ENCODE measurements at regions not wholly inside any gene's neighbourhood (a gene's known extent, or its start where the extent isn't known, plus 50 kb on each side); places are given as distances from the start of the nearest gene placed in this dataset.

DNA sequence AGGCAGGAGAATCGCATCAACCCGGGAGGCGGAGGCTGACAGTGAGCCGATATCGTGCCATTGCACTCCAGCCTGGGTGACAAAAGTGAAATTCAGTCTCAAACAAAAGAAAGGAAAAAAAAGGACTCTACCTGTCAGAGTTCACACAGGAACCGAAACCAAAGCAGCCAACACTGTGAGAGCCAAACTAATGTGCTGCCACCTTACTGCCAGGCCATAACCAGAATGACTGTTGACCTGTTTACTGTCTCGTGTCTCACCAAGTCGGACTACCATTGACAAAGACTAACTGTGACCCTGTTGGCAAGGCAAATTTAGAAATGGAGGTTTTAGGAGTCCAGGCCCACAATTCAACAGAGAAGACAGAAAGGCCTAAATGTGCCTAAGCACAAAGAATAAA lies 112.4 kb downstream of the ANXA2R start:
- Mint-ChIP-seq H3K4me1 (no peaks in the 10 kb centered on the region), H3K36me3 (ENCODE audit: low read depth) (peaks cover 15% of the 10 kb centered on the region; the same call in 2 of the 3 replicates), H3K27ac (no peak overlapping the region), H3K27me3 (ENCODE audit: insufficient read depth, low read depth, poor library complexity) (peaks cover 7% of the 10 kb centered on the region), H3K9me3 (peaks cover 32% of the 10 kb centered on the region), H3K4me3 (no peak overlapping the region)
- no peaks in the 10 kb centered on the region for H3K4me1 ChIP-seq (ENCODE audit: insufficient read depth)
- no peak overlapping the region for H2AFZ ChIP-seq
- no peaks in the 10 kb centered on the region for H3K79me2 ChIP-seq (replicated peaks; ENCODE audit: insufficient read depth)
- no peak for TF ChIP-seq ZNF114 (CRISPR knock-in tag; IDR thresholded peaks at IDR 0.05)
- ATAC-seq (no peak), DNase-seq (ENCODE audit: low spot score) (no peak)
- H3K27me3 ChIP-seq (ENCODE audit: insufficient read depth) = no peaks in the 10 kb centered on the region
- H3K4me2 ChIP-seq = no peak overlapping the region
- no peak overlapping the region for H3K27ac ChIP-seq (ENCODE audit: low read depth)
- H3K4me3 ChIP-seq = no peak overlapping the region
- H3K36me3 ChIP-seq (ENCODE audit: insufficient read depth) = peaks cover 5% of the 10 kb centered on the region; the same call in 1 of the 2 replicates
- no peaks in the 10 kb centered on the region for H4K20me1 ChIP-seq (replicated peaks; ENCODE audit: insufficient read depth)
- H3K9me2 ChIP-seq (ENCODE audit: insufficient read depth) = no peaks in the 10 kb centered on the region; the same call in 1 of the 2 replicates
- H3F3A ChIP-seq (replicated peaks; ENCODE audit: low read depth) = no peaks in the 10 kb centered on the region

DNA sequence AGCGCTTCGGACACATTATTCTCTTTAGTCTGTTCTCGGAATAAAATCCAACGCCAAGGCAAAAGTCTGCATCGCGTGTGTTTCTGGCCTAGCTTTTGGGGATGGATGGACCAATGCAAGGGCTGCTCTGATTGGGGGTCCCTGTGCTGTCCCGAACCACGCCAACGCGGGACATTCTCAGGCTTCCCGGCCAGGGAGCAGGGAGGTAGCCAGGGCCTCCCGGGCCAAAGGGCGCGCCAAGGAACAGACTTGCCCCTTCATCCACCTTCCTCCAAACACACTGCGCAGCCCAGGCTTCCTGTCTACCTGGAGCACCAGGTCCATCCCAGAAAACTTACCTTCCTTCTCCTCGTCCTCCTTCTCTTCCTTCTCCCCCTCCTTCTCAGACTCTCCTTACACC lies 113.0 kb upstream of the SELENOP start:
- Mint-ChIP-seq H3K4me1 (no peaks in the 10 kb centered on the region), H3K27ac (no peak overlapping the region), H3K9me3 (peaks cover 8% of the 10 kb centered on the region; the same call in 2 of the 3 replicates), H3K4me3 (no peak overlapping the region), H3K36me3 (ENCODE audit: low read depth) (no peaks in the 10 kb centered on the region), H3K27me3 (ENCODE audit: insufficient read depth, low read depth, poor library complexity) (peaks cover 5% of the 10 kb centered on the region)
- no peak overlapping the region for H3K4me3 ChIP-seq
- ATAC-seq = no peak
- H2AFZ ChIP-seq = no peak overlapping the region
- TF ChIP-seq POLR2AphosphoS5 (IDR thresholded peaks at IDR 0.05; ENCODE audit: low read depth) (no peak), EZH2phosphoT487 (IDR thresholded peaks at IDR 0.05; ENCODE audit: unreplicated experiment) (no peak), CREB1 (CRISPR knock-in tag; IDR thresholded peaks at IDR 0.05; ENCODE audit: low read depth) (no peak), ZNF114 (CRISPR knock-in tag; IDR thresholded peaks at IDR 0.05) (no peak), ZNF331 (CRISPR knock-in tag; IDR thresholded peaks at IDR 0.05; ENCODE audit: low read depth) (no peak), STAT1 (IDR thresholded peaks at IDR 0.05; ENCODE audit: unreplicated experiment) (no peak), JUNB (IDR thresholded peaks at IDR 0.05; ENCODE audit: unreplicated experiment) (no peak), NANOG (IDR thresholded peaks at IDR 0.05; ENCODE audit: borderline replicate concordance) (no peak)
- TF ChIP-seq, protein P1, sequence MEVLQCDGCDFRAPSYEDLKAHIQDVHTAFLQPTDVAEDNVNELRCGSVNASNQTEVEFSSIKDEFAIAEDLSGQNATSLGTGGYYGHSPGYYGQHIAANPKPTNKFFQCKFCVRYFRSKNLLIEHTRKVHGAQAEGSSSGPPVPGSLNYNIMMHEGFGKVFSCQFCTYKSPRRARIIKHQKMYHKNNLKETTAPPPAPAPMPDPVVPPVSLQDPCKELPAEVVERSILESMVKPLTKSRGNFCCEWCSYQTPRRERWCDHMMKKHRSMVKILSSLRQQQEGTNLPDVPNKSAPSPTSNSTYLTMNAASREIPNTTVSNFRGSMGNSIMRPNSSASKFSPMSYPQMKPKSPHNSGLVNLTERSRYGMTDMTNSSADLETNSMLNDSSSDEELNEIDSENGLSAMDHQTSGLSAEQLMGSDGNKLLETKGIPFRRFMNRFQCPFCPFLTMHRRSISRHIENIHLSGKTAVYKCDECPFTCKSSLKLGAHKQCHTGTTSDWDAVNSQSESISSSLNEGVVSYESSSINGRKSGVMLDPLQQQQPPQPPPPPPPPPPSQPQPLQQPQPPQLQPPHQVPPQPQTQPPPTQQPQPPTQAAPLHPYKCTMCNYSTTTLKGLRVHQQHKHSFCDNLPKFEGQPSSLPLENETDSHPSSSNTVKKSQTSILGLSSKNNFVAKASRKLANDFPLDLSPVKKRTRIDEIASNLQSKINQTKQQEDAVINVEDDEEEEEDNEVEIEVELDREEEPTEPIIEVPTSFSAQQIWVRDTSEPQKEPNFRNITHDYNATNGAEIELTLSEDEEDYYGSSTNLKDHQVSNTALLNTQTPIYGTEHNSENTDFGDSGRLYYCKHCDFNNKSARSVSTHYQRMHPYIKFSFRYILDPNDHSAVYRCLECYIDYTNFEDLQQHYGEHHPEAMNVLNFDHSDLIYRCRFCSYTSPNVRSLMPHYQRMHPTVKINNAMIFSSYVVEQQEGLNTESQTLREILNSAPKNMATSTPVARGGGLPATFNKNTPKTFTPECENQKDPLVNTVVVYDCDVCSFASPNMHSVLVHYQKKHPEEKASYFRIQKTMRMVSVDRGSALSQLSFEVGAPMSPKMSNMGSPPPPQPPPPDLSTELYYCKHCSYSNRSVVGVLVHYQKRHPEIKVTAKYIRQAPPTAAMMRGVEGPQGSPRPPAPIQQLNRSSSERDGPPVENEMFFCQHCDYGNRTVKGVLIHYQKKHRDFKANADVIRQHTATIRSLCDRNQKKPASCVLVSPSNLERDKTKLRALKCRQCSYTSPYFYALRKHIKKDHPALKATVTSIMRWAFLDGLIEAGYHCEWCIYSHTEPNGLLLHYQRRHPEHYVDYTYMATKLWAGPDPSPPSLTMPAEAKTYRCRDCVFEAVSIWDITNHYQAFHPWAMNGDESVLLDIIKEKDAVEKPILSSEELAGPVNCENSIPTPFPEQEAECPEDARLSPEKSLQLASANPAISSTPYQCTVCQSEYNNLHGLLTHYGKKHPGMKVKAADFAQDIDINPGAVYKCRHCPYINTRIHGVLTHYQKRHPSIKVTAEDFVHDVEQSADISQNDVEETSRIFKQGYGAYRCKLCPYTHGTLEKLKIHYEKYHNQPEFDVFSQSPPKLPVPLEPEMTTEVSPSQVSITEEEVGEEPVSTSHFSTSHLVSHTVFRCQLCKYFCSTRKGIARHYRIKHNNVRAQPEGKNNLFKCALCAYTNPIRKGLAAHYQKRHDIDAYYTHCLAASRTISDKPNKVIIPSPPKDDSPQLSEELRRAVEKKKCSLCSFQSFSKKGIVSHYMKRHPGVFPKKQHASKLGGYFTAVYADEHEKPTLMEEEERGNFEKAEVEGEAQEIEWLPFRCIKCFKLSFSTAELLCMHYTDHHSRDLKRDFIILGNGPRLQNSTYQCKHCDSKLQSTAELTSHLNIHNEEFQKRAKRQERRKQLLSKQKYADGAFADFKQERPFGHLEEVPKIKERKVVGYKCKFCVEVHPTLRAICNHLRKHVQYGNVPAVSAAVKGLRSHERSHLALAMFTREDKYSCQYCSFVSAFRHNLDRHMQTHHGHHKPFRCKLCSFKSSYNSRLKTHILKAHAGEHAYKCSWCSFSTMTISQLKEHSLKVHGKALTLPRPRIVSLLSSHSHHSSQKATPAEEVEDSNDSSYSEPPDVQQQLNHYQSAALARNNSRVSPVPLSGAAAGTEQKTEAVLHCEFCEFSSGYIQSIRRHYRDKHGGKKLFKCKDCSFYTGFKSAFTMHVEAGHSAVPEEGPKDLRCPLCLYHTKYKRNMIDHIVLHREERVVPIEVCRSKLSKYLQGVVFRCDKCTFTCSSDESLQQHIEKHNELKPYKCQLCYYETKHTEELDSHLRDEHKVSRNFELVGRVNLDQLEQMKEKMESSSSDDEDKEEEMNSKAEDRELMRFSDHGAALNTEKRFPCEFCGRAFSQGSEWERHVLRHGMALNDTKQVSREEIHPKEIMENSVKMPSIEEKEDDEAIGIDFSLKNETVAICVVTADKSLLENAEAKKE (CRISPR knock-in tag; IDR thresholded peaks at IDR 0.05) = no peak
- TF ChIP-seq, protein P2, sequence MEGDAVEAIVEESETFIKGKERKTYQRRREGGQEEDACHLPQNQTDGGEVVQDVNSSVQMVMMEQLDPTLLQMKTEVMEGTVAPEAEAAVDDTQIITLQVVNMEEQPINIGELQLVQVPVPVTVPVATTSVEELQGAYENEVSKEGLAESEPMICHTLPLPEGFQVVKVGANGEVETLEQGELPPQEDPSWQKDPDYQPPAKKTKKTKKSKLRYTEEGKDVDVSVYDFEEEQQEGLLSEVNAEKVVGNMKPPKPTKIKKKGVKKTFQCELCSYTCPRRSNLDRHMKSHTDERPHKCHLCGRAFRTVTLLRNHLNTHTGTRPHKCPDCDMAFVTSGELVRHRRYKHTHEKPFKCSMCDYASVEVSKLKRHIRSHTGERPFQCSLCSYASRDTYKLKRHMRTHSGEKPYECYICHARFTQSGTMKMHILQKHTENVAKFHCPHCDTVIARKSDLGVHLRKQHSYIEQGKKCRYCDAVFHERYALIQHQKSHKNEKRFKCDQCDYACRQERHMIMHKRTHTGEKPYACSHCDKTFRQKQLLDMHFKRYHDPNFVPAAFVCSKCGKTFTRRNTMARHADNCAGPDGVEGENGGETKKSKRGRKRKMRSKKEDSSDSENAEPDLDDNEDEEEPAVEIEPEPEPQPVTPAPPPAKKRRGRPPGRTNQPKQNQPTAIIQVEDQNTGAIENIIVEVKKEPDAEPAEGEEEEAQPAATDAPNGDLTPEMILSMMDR (conservative IDR thresholded peaks at IDR 0.05; ENCODE audit: low read depth in 2 of 2) = no peak
- no peaks in the 10 kb centered on the region for H3K79me2 ChIP-seq (replicated peaks; ENCODE audit: insufficient read depth)
- no peaks in the 10 kb centered on the region for H3K36me3 ChIP-seq (ENCODE audit: insufficient read depth)
- H3K4me1 ChIP-seq (ENCODE audit: insufficient read depth) = no peaks in the 10 kb centered on the region
- no peaks in the 10 kb centered on the region for H3K27me3 ChIP-seq (ENCODE audit: insufficient read depth)
- DNase-seq (ENCODE audit: low spot score) = no peak
- no peaks in the 10 kb centered on the region for H3F3A ChIP-seq (replicated peaks; ENCODE audit: low read depth)
- H3K27ac ChIP-seq (ENCODE audit: low read depth) = no peak overlapping the region
- no peaks in the 10 kb centered on the region; the same call in 1 of the 2 replicates for H3K9me2 ChIP-seq (ENCODE audit: insufficient read depth)
- H4K20me1 ChIP-seq (replicated peaks; ENCODE audit: insufficient read depth) = no peaks in the 10 kb centered on the region
- no peak overlapping the region for H3K4me2 ChIP-seq

Data from GM23338 (cell line).